NCI-H2196 treated with DMSO at 0.1 percent for 48 hours (cell line): ENCODE measurements at regions not wholly inside any gene's neighbourhood (a gene's known extent, or its start where the extent isn't known, plus 50 kb on each side); places are given as distances from the start of the nearest gene placed in this dataset.
"Not testable (repeated sequence)": the region's sequence is repeated elsewhere in the genome, so short reads cannot be mapped to it uniquely, and the experiment has no call there.

Source experiments
- DNase-seq: peaks from one replicate; lab custom pipeline; 2025; ENCODE audit not compliant: unreplicated experiment; lab: John Stamatoyannopoulos, UW

GRCh38 chr2:129199501-129199900 is 780.0 kb upstream of the RAB6C start:
- DNase-seq, result no peak

GRCh38 chr2:129201696-129202095 is 777.8 kb upstream of the RAB6C start:
- DNase-seq, result no peak

- no peak for DNase-seq
These were observed 776.1 kb upstream of the RAB6C start for GRCh38 chr2:129203331-129203730.

DNA sequence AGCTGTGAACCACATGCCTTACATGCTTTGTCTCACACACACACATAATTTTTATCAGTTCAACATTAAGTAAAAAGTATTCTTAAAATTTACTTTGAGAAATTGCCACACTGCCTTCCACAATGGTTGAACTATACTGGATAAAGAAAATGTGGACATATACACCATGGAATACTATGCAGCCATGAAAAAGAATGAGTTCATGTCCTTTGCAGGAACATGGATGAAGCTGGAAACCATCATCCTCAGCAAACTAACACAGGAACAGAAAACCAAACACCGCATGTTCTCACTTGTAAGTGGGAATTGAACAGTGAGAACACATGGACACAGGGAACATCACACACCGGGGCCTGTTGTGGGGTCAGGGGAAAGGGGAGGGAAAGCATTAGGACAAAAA is 774.9 kb upstream of the RAB6C start:
- not testable (repeated sequence) for DNase-seq

GRCh38 chr2:129205176-129205575 is 774.3 kb upstream of the RAB6C start:
- no peak for DNase-seq

- no peak for DNase-seq
These were observed 773.7 kb upstream of the RAB6C start for GRCh38 chr2:129205766-129206165.

- no peak for DNase-seq
These were observed 767.0 kb upstream of the RAB6C start for GRCh38 chr2:129212299-129212958.

- no peak for DNase-seq
These were observed 755.4 kb upstream of the RAB6C start for GRCh38 chr2:129224022-129224421.

DNA sequence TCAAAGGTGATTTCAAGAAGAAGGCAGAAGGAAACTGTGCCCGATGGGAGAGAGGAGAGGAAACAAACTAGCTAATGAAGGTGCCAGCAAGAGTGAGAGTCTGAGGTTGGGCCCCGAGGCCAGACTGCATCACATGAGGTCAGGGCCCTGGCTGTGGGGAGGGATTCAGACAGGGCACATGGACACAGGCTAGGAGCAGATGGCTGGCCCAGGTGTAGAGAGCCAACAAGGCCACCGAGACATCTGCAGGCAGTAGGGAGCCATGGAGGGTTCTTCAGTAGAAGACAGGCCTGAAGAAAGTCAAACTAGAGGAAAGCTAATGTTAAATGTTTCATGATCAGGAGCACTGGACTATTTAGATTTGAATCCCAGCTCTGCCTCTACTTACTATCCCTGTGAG is 755.0 kb upstream of the RAB6C start:
- DNase-seq, result no peak

DNA sequence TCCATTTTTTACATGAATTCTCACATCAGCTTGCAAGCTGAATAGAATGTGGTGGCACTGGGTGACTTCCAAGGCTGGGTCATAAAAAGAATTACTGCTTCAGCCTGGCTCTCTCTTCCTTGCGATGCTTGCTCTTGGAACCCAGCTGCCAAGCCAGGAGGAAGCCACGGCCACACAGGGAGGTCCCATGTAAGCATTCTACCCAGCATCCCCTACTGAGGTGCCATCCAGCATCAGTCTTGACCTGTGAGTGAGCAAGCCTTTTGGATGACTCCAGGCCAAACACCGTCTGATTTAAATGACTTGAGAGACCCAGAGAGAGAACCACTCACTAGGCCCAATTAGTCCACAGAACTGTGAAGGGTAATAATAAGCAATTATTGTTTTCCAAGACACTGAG is 750.3 kb upstream of the RAB6C start:
- DNase-seq, result no peak

- no peak for DNase-seq
These were observed 749.5 kb upstream of the RAB6C start for GRCh38 chr2:129229830-129230441.

GRCh38 chr2:129231924-129232323 is 747.5 kb upstream of the RAB6C start:
- DNase-seq, result no peak

- DNase-seq, result no peak
These were observed 746.3 kb upstream of the RAB6C start for GRCh38 chr2:129233166-129233565.

GRCh38 chr2:129233751-129234406 is 745.6 kb upstream of the RAB6C start:
- no peak for DNase-seq

DNA sequence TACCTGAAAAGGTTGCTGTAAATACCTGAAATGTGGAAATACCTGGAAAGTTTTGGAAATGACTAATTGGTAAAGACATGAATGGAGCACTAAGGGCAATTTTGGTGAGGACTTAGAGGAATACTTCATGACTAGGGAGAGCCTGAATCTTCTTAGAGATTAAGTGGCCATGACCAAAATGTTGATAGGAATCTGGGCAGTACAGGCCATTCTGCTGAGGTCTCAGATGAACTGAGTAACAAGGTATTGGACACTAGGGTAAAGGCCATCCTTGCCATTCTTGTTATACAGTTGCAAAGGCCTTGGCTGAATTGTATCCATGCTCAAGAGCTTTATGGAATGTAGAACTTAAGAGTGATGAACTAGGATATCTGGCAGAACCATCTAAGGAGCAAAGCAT is 742.9 kb upstream of the RAB6C start:
- no peak for DNase-seq

DNA sequence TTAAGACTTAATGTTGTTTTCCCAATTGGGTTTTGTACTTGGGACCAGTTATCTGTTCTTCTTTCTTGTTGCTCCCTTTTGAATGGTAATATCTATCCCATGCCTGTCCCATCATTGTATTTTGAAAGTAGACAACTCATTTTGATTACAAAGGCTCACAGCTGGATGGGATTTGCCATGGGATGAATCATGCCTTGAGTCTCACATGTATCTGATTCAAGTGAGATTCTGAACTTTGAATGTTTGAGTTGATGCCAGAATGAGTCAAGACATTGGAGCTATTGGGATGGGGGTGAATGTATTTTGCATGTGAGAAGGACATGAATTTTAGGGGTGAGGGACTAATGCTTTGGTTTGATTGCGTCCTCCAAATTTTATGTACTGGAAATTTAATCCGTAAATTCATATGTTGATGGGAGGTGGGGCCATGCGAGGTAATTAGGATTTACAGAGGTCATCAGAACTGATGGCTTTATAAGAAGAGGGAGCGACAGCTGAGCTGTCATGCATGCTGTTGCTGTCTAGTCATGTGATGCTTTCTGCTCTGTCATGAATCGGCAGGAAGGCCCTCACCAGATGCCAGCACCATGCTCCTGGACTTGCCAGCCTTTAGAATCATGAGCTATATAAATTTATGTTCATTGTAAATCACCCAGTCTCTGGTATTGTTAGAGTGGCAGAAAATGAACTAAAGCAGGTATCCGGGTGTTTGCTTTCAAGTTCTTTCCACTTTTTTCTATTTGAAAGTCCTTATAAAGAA is 741.3 kb upstream of the RAB6C start:
- DNase-seq, result no peak

- no peak for DNase-seq
These were observed 740.3 kb upstream of the RAB6C start for GRCh38 chr2:129239141-129239540.

DNA sequence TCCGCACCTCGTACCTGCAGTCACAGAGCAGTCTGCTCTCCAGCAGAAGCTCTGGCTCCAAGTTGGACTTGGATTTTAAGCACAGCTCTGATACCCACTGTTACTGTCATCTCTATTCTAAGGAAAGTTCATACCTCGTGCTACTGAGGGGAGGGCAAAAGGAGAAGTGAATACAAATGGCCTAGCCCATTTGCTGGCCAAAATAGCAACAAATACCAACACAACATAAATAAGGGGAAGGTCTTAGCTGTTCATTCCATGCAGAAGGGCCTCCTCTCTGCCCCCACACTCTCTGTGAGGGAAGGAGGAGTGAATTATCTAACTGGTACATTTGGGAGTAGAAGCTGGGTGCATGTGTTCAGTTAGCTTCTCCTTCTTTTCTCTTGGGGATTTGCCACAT is 739.4 kb upstream of the RAB6C start:
- DNase-seq, result no peak

DNA sequence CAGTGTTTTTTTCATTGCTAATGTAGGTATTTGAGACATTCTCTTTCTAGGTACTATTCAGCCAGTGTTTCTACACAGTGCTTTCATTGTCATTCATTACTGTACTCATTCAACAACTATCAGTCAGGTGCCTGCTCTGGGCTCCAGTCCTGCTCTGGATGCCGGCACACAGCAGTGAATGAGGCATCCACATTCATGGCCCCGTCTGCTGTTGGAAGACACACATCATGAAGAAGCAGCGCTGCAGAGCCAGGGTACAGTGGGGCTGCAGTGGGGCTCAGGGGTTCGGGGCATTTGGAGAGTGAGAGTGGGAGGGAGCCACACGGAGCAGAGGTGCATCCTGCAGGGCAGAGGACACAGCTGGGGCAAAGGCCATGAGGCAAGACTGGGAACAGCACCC is 737.2 kb upstream of the RAB6C start:
- DNase-seq, result no peak

GRCh38 chr2:129247751-129248150 is 731.7 kb upstream of the RAB6C start:
- DNase-seq, result no peak

- DNase-seq, result no peak
These were observed 731.3 kb upstream of the RAB6C start for GRCh38 chr2:129248198-129248597.
